MCF 10A (cell line): ENCODE measurements at regions not wholly inside any gene's neighbourhood (a gene's known extent, or its start where the extent isn't known, plus 50 kb on each side); places are given as distances from the start of the nearest gene placed in this dataset.

Source experiments
- BruUV-seq: library from RNA; stranded (reverse); fragments of 400-500 nt; replicated peaks from 2 replicates; lab custom pipeline; 2021; lab: Mats Ljungman, UMichigan
- CTCF ChIA-PET: fragments of 300-600 bp; sonication (Branson Sonifier 250); formaldehyde crosslinking; extraction: SDS; loops from one replicate; lab custom pipeline; 2021; ENCODE audit warnings: antibody characterized with exemption, inconsistent platforms; lab: Yijun Ruan, JAX
- POLR2A ChIA-PET: fragments of 300-600, 350-650 bp; sonication (Branson Sonifier 250); formaldehyde crosslinking; extraction: SDS; loops from one replicate; lab custom pipeline; 2020; ENCODE audit warnings: antibody characterized with exemption, inconsistent platforms; lab: Yijun Ruan, JAX
- DNase-seq: peaks from one replicate; pipeline ENCODE4 v3.0.0-alpha.2; 2018; ENCODE audit not compliant: unreplicated experiment
- H3K27ac Mint-ChIP-seq: one replicate; pipeline ENCODE4 v1.8.0; 2022; ENCODE audit warnings: mild to moderate bottlenecking, low read depth, mixed read lengths; ENCODE audit not compliant: unreplicated experiment
- H3K27me3 Mint-ChIP-seq: one replicate; pipeline ENCODE4 v1.8.0; 2022; ENCODE audit warnings: mixed read lengths; ENCODE audit not compliant: insufficient read depth, unreplicated experiment
- H3K36me3 Mint-ChIP-seq: one replicate; pipeline ENCODE4 v1.8.0; 2022; ENCODE audit warnings: mild to moderate bottlenecking, moderate library complexity, mixed read lengths; ENCODE audit not compliant: insufficient read depth, unreplicated experiment
- H3K4me1 Mint-ChIP-seq: one replicate; pipeline ENCODE4 v1.8.0; 2022; ENCODE audit warnings: mixed read lengths; ENCODE audit not compliant: insufficient read depth, unreplicated experiment
- H3K4me3 Mint-ChIP-seq: one replicate; pipeline ENCODE4 v1.8.0; 2022; ENCODE audit warnings: mild to moderate bottlenecking, moderate library complexity, mixed read lengths; ENCODE audit not compliant: unreplicated experiment
- H3K9me3 Mint-ChIP-seq: one replicate; pipeline ENCODE4 v1.8.0; 2022; ENCODE audit warnings: mixed read lengths; ENCODE audit not compliant: unreplicated experiment
- intact Hi-C: fragments of 100-400 bp; cut with micrococcal nuclease; formaldehyde crosslinking; loops from 2 replicates; pipeline ENCODE4 v1.14.1; 2022
- TF ChIP-seq, protein P1 (sequence below): fragments of 200-600 bp; IDR thresholded peaks from one replicate; pipeline ENCODE4 v1.8.0; 2022; ENCODE audit warnings: antibody characterized with exemption, mild to moderate bottlenecking; ENCODE audit not compliant: unreplicated experiment

DNA sequence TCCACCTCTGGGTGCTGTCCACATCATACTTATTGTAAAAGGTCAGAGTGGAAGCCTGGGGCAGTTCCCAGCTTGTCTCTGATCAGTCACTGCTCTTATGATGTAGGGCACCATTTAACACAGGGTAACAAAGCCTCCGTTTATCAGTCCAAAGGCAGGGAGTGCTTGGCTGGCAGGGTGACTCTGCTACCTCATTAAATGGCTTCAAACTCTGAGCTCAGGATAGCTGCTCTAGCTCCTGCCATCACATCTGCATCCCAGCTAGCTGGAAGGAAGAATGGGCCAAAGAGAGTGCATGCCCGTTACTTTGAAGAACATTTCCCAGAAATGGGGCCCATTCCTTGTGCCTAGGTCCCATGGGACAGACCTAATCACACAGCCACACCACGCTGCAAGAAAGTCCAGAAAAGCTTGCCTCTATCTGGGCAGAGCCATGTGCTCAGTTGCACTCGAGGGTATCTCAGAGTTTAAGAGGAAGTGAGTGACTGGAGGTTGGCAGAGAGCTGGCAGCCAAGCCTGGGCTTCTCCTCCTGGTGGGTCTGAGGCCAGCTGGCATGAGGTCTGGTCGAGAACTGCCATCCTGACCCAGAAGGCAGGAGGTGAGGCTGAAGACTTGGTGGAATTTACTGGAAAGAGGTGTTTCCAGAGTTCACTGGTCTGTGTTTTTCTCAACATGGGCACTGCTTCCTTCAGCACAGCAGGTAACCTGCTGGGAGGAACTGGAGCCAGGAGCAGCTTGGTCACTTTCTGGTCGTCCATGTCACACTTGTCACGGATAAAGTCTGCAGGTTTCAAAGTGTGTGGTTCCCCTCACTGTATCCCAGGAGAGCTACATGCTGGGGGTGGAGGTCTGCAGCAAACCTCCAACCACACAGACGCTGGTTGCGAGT lies 935.7 kb downstream of the BRD1 start:
- no peak overlapping the region for H3K27ac Mint-ChIP-seq
- no peaks in the 10 kb centered on the region for H3K4me1 Mint-ChIP-seq
- no peak for DNase-seq
- H3K4me3 Mint-ChIP-seq, result no peak overlapping the region
- peaks cover 8% of the 10 kb centered on the region for H3K9me3 Mint-ChIP-seq
- intact Hi-C loops, result no loop called here
- no TSS peak for BruUV-seq
- ChIA-PET POLR2A (no interaction called here), CTCF (interaction anchor here (0.6 kb wide), 1 partner anchor 619 kb away, joined by 4 read pairs; no protein-coding TSS in a partner anchor)
- TF ChIP-seq, protein P1, sequence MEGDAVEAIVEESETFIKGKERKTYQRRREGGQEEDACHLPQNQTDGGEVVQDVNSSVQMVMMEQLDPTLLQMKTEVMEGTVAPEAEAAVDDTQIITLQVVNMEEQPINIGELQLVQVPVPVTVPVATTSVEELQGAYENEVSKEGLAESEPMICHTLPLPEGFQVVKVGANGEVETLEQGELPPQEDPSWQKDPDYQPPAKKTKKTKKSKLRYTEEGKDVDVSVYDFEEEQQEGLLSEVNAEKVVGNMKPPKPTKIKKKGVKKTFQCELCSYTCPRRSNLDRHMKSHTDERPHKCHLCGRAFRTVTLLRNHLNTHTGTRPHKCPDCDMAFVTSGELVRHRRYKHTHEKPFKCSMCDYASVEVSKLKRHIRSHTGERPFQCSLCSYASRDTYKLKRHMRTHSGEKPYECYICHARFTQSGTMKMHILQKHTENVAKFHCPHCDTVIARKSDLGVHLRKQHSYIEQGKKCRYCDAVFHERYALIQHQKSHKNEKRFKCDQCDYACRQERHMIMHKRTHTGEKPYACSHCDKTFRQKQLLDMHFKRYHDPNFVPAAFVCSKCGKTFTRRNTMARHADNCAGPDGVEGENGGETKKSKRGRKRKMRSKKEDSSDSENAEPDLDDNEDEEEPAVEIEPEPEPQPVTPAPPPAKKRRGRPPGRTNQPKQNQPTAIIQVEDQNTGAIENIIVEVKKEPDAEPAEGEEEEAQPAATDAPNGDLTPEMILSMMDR, result no peak
- no peaks in the 10 kb centered on the region for H3K36me3 Mint-ChIP-seq
- H3K27me3 Mint-ChIP-seq, result no peaks in the 10 kb centered on the region

DNA sequence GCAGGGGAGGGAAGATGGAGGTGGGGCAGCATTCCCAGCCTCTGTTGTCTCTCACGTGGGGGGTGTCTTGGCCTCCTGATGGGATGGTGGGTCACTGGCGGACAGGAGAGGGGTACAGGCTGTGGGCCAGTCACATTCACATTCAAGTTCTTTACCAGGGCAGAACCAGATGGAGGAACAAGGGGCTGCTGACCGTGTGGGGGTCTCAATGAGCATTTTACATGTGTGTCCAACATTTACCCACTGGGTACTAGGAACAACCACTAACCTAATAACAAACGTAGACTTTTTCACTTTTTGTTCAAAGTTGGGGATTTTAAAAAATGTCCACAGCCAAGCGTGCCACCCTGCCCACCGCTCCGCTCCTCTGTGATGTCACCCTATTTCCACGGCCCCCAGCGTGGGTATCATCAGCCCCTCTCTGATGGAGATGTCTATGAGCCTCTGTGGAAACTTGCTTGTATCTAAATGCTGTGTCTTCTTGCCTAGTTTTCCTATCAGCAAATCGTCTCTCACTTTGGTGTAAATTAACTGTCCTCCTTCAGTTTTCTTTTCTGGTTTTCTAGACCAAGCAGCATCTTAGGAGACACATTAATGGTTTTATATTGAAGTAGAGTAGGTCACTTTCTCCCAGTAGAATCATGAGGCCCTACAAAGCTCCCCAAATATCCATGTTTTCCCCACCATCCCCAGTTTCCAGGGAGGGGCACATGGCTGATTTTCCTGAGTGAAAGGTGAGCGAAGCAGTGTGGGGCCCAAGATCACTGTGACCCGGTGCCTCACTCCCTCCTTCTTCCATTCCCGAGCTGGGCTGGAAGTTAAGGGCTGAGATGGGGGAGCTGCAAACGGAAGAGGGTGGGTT lies 936.7 kb downstream of the BRD1 start:
- no peak for DNase-seq
- Mint-ChIP-seq H3K9me3 (peaks cover 8% of the 10 kb centered on the region), H3K4me1 (no peaks in the 10 kb centered on the region), H3K27me3 (no peaks in the 10 kb centered on the region), H3K27ac (no peak overlapping the region), H3K4me3 (no peak overlapping the region), H3K36me3 (no peaks in the 10 kb centered on the region)
- TF ChIP-seq, protein P1, result no peak
- ChIA-PET CTCF (interaction anchor here (0.6 kb wide), 1 partner anchor 618 kb away, joined by 4 read pairs; no protein-coding TSS in a partner anchor), POLR2A (no interaction called here)
- no TSS peak for BruUV-seq
- intact Hi-C loops, result no loop called here

DNA sequence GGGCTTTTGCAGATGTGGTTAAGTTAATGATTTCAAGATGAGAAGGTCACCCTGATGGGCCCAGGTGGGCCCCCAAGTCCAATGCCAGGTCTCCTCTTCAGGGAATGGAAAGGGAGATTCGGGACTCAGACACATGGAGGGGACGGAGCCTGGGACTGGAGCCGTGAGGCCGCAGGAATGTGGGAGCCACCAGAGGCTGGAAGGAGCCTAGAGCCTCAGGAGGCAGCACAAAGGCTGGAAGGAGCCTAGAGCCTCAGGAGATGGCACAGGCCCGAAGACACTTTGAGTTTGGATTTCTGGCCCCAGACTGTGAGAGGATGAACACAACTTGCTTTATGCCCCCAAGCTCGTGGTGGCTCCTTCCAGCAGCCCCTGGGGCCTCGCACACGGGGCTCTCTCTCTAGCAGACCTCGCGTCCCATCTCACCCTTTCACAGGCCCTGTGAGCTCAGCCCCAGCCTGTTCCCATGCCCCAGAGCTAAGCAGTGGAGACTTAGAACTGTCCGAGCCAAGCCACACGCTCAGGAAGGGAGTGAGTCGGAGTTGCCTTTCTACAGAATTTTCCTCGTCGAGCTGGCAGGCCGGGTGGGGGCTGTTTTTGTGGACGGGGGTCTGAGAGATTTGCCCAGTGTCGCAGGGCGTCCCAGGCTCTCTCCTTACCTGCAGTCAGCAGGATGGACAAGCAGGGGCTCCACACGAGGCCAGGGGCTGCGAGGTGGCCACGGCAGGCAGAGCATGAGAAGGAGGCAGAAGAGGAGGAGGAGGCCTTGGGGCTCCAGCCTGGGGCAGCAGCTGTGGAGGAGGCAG lies 937.6 kb downstream of the BRD1 start:
- peaks cover 8% of the 10 kb centered on the region for H3K9me3 Mint-ChIP-seq
- H3K36me3 Mint-ChIP-seq, result no peaks in the 10 kb centered on the region
- no peaks in the 10 kb centered on the region for H3K4me1 Mint-ChIP-seq
- intact Hi-C loops, result no loop called here
- CTCF ChIA-PET, result no interaction called here
- H3K27me3 Mint-ChIP-seq, result no peaks in the 10 kb centered on the region
- no peak for DNase-seq
- no peak overlapping the region for H3K4me3 Mint-ChIP-seq
- no TSS peak for BruUV-seq
- no peak overlapping the region for H3K27ac Mint-ChIP-seq
- POLR2A ChIA-PET, result no interaction called here
- TF ChIP-seq, protein P1, result no peak
